GM12874 (cell line): ENCODE measurements at regions not wholly inside any gene's neighbourhood (a gene's known extent, or its start where the extent isn't known, plus 50 kb on each side); places are given as distances from the start of the nearest gene placed in this dataset.

Experiments used
- TF ChIP-seq, protein P1 (sequence below): IDR thresholded peaks from 2 replicates; pipeline ENCODE4 v1.5.1; 2011; ENCODE audit warnings: low read depth, mild to moderate bottlenecking, control low read depth, low read length, moderate library complexity; ENCODE audit not compliant: insufficient read depth

DNA sequence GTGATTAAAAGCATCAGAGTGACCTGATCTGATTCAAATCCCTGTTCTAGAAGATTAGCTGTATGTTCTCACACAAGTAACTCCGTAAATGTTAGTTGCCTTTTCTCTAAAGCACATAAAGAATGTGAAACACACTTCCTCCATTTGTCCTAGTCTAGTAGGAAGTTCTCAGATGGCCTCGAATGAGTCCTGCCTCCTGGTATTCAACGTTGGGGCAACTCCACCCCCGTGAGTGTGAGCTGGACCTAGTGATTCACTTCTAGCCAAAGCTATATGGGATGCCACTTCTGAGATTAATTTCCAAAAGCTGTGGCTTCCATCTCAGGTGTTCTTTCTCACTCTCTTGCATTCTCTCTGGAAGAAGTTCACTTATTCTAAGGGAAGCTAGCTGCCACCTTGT, 267.6 kb downstream of the GPATCH2 start:
- TF ChIP-seq, protein P1, sequence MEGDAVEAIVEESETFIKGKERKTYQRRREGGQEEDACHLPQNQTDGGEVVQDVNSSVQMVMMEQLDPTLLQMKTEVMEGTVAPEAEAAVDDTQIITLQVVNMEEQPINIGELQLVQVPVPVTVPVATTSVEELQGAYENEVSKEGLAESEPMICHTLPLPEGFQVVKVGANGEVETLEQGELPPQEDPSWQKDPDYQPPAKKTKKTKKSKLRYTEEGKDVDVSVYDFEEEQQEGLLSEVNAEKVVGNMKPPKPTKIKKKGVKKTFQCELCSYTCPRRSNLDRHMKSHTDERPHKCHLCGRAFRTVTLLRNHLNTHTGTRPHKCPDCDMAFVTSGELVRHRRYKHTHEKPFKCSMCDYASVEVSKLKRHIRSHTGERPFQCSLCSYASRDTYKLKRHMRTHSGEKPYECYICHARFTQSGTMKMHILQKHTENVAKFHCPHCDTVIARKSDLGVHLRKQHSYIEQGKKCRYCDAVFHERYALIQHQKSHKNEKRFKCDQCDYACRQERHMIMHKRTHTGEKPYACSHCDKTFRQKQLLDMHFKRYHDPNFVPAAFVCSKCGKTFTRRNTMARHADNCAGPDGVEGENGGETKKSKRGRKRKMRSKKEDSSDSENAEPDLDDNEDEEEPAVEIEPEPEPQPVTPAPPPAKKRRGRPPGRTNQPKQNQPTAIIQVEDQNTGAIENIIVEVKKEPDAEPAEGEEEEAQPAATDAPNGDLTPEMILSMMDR, result no peak

DNA sequence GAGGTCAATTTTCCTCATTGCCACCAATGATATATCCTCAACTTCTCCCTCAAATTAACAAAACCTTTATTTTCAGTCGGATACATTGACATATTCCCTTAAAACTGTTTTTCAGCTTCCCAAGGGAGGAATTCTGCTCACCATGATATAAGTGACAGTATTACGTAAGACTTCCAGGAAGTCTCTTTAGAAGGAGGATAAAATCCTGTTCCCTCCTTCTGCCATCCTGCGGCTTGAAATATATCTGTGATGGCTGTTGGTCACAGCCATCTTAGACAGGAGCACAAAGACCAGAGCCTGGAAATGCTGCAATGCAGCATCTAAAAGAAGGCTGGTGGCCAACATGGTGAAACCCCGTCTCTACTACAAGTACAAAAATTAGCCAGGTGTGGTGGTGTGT, 270.4 kb downstream of the GPATCH2 start:
- TF ChIP-seq, protein P1, result no peak

DNA sequence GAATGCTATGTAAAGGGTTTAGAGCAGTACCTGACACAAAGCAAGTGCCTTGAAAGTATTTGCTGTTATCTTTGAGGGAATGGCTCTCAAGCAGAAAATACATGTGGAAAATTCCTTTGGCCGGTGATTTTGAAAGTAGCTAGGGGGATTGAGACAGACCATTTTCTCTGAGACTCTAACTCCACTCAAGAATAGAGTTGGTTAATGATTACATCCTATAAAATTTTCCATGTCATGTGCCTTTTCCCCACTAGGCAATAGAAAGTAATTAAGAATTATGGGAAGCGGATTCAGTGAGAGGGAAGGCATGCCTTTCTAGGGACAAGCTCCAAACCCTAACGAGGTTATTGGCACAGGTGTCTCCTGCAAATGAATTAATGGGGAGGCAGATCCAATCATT, 276.0 kb downstream of the GPATCH2 start:
- TF ChIP-seq, protein P1, result no peak

DNA sequence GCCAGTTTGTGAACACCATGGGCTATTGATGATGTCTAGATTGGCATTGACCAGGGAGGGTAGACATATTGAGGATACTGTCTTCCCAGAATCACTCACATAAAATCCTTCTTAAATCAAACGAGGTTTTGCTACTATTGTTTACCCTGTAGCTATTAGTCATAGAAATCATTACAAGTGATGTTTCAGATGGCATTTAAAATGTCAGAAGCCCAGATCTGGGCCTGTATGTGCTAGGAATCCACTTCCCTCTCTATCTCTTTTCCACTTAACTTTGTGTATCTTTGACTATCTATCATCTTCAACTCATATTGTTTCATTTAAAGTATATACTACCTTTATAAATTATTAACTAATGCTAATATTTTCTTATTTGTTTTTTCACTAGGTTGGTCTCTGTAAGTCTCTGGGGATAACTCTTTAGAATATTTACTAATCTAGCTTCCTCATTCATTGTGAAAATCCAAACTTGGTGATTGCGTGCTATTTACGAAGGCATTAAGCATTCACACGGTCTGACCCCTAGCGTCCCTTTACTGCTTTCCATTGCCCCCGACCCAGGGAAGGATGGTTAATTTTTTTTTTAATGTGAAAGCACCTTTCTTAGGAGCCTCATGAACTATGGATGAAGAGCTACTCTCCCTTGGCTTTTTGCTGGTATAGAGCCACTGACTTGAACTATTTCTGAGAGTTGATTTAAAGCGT, 281.8 kb downstream of the GPATCH2 start:
- TF ChIP-seq, protein P1, result no peak

DNA sequence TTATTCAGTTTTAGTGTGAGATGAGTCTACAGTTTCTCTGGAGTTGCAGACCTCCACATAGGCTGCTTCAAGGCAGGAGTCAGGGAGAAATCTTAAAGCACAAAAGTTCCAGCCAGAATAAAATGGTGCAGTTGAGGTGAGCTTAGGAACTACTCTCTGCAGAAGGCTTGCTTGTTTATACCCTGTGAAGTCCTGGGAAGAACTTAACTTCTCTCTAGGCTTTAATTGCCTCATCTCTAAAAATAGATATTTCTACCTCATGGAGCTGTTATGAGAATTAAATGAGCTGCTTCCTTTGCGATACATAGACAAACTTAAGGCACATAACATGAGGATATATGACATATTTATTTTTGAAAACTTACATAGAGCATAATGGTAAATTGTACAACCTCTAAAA, 286.2 kb downstream of the GPATCH2 start:
- TF ChIP-seq, protein P1, result no peak

DNA sequence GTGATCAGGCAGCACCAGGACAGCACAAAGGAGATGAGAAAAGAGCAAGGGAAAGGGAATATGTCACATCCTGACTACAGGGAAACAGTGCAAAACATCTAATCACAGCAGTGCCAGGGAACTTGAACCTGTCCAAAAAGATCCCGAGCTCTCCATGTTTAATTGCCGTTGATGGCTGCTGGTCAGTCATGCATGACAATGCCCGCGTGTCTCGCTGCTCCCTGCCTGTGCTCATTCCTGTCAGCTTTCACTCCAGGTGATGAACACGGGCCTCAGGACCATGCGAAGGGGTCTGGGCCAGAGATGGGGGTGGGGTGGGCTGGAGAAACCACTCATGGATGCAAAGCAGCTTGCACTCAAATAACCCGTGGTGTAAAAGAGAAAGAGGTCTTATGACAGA, 287.0 kb downstream of the GPATCH2 start:
- TF ChIP-seq, protein P1, result no peak

DNA sequence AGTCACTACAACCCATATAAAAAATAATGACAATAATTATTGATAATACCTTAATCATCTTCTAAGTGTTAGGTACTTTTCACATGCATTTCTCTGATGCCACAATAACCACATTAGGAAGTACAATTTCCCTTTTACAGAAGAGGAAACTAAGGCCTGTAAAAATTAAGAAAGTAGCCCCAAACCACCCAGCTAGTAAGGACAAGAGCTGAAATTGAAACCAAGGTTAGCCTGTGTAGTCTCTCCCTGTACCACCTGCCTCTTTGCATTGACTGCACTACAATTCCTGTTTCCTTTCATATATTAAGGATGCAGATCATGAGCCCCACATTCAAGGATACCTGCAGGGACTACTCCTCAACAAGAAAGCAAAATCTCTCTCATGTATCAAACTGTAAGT, 288.8 kb downstream of the GPATCH2 start:
- TF ChIP-seq, protein P1, result no peak
